HG02571 (cell line): ENCODE measurements at regions not wholly inside any gene's neighbourhood (a gene's known extent, or its start where the extent isn't known, plus 50 kb on each side); places are given as distances from the start of the nearest gene placed in this dataset.
"Not testable (repeated sequence)": the region's sequence is repeated elsewhere in the genome, so short reads cannot be mapped to it uniquely, and the experiment has no call there.

Source experiments
- ATAC-seq: cut with Tn5 transposase; IDR thresholded peaks from one replicate; pipeline ENCODE4 v1.9.1; 2021; ENCODE audit warnings: mild to moderate bottlenecking, moderate library complexity; ENCODE audit not compliant: unreplicated experiment

GRCh38 chr9:109973336-109973735 lies 193.3 kb downstream of the PALM2AKAP2 start:
- no peak for ATAC-seq

- peak; percentile 78 for ATAC-seq
Measured at GRCh38 chr9:109974143-109974917, 194.3 kb downstream of the PALM2AKAP2 start.

DNA sequence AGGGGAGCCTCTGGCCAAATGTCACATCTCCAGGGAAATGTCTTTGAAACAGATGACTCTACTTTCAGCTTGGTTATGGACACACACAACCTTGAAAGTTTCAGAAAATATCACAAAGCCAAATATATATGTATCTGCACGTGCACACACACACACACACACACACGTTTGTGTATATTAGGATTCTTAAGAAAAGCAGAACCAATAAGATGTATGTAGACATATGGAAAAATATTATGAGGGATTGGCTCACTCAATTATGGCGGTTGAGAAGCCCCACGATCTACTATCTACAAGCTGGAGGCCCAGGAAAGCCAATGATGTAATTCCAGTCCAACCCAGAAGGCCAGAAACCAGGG lies 194.9 kb downstream of the PALM2AKAP2 start:
- ATAC-seq, result peak; percentile 9

DNA sequence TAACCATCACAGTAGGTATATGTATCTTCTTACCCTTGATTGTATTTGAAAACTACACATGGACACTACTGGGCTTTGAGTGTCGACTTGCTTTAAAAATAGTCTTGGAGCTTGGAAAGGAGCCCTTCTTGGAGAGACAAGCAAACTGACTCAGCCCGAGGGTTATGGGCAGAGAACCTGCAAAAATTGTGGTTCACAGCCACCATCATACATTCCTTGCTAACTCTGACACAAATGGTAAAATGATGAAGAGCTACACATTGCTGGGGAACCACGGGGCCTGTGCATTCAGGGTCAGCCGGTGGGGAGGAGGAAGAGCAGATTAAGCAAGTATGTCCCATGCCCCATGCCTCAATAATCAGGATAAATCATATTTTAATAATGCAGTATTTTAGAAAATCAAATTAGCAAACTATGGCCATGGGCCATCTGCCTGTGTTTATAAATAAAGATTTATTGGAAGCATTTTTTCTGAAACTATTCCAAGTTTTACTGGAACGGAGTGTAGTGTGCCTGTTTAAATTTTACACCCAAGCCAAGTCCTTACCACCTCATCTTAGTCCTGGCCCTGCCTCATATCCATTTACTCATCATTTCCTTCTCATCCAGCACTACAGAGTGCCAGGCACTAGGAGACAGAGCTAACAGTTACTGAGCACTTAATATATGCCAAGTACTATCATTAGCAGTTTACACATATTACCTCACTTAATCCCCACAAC lies 195.7 kb downstream of the PALM2AKAP2 start:
- no peak for ATAC-seq

- ATAC-seq, result no peak
Measured at GRCh38 chr9:109976303-109976702, 196.3 kb downstream of the PALM2AKAP2 start.

DNA sequence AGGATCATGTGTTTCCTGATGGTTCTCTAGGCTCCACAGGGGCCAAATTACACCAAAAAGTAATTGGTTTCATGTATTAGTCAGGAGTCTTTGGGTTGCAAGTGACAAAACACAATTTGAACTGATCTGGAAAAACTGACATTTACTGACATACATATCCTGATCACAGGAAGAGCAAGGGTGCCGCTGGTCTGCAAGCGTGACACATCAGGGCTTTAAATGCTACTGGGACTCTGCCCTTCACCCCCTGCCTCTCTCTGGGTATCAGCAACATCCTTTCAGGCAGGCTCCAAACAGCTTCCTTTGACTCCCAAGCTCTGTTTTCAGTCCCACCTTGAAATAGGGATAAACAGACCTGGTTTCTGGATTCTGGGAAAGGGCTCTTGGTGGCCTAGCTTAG lies 197.5 kb downstream of the PALM2AKAP2 start:
- no peak for ATAC-seq

GRCh38 chr9:109981091-109981490 lies 201.1 kb downstream of the PALM2AKAP2 start:
- no peak for ATAC-seq

GRCh38 chr9:109986521-109986991 lies 206.6 kb downstream of the PALM2AKAP2 start:
- no peak for ATAC-seq

- no peak for ATAC-seq
Measured at GRCh38 chr9:109989296-109989695, 209.3 kb downstream of the PALM2AKAP2 start.

- ATAC-seq, result no peak
Measured at GRCh38 chr9:109990541-109990940, 210.5 kb downstream of the PALM2AKAP2 start.

DNA sequence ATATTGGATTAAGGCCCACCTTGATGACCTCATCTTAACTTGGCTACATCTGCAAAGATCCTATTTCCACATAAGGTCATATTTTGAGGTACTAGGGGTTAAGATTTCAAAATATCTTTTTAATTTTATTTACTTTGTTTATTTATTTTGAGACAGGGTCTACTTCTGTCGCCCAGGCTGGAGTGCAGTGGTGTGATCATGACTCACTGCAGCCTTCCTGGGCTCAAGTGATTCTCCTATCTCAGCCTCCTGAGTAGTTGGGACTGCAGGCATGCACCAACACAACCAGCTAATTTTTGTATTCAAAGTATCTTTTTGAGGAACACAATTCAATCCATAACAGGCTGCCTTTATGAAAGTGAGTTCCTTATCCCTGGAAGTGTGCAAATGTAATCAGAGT lies 212.3 kb downstream of the PALM2AKAP2 start:
- ATAC-seq, result no peak

DNA sequence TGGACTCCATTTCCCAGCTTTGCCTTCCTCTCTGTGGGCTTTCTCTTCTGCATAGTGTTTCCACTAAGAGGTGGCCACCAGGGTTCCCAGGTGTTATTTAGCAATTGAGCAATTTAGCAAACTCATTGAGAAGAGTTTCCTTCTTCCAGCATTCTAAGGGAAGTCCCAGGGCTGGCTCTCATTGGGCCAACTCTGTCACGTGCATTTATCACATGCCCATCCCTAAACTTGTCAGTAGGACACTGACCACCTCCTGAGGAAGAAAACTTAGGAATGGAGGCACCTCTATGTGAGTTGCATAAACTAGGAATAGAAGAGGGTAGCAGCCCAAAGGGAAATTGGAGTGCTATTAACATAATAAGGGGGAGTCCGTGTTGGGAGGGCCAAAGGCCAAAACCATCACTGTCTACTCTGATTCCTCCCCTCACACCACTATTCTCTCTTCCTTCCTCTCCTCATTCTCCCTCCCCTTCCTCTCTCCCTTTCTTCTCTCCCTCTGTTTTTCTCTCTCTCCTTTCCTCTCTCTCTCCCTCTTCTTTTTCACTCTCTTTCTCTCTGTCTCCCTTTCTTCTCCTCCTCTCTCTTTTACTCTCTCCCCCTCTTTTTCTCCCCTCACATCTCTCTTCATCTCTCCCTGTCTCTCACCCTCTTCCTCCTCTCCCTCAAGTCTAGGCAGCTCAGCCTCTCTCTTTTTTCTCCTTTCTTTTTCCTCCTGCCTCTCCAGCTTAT lies 213.4 kb downstream of the PALM2AKAP2 start:
- no peak for ATAC-seq

DNA sequence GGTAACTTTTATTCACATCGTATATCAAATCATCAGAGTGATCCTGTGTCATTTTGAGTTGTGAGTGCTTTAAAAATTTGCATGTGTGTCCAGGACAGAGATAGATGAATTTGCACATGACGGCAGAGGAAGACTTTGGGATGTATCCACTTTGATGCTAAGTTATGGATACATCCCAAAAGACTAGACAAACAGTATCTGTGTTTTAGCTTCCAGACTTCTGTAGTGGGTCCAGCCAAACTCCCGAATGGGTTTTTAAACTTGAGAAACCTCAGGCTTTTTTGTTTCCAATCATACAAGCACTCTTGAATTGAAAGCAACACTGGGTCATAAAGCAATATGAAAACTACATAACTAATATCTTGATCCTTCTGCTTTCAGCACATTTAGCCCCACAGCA lies 213.8 kb downstream of the C9orf152 start:
- ATAC-seq, result no peak

DNA sequence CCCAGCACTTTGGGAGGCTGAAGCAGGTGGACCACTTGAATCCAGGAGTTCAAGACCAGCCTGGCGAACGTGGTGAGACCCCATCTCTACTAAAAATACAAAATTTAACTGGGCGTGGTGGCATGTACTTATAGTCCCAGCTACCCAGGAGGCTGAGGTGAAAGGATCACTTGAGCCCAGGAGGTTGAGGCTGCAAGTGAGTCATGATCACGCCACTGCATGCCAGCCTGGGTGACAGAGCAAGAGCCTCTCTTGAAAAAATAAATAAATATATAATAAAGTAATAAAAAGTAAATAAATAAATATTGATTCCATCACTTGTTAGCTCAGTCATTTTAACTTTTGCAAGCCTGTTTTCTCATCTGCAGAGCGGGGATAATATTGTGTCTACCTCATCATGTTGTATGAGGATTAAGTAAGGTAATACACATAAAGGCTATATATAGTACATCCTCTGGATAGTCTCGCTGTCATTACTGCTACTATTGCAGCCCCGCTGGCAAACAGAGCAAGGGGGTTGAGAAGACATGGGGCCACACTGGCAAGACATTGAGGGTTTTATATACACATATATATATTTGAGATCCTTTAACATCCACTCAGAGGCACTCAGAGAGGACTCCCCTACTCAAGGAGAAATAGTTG lies 210.9 kb downstream of the C9orf152 start:
- ATAC-seq, result no peak

- no peak for ATAC-seq
Measured at GRCh38 chr9:109997682-109998081, 210.3 kb downstream of the C9orf152 start.

- not testable (repeated sequence) for ATAC-seq
Measured at GRCh38 chr9:110005521-110005920, 202.4 kb downstream of the C9orf152 start.

DNA sequence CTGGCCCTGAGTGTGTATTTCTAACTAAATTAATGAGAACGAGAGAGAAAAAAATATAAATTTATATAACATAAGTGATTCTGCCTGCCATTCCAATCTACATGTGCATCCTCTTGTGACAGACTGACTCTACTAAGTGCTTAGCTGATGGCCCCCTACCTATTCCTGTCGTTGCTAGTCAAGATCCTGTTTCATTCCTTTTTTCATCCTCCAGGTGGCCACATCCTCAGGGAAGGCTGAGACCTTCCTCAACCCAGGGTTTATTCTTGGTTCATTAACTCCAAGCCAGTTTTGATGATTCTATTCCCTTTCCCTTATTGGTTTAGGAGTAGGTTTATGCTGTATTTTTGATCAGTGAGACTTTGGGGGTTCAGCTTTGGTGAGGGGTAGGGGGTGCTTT lies 201.3 kb downstream of the C9orf152 start:
- no peak for ATAC-seq

GRCh38 chr9:110007477-110008270 lies 200.3 kb downstream of the C9orf152 start:
- ATAC-seq, result no peak

GRCh38 chr9:110008663-110009062 lies 199.3 kb downstream of the C9orf152 start:
- no peak for ATAC-seq

- no peak for ATAC-seq
Measured at GRCh38 chr9:110011628-110012320, 196.2 kb downstream of the C9orf152 start.
